HG03066 (cell line): ENCODE measurements at regions not wholly inside any gene's neighbourhood (a gene's known extent, or its start where the extent isn't known, plus 50 kb on each side); places are given as distances from the start of the nearest gene placed in this dataset.
"Not testable (repeated sequence)": the region's sequence is repeated elsewhere in the genome, so short reads cannot be mapped to it uniquely, and the experiment has no call there.

Source experiments
- ATAC-seq: cut with Tn5 transposase; IDR thresholded peaks from one replicate; pipeline ENCODE4 v1.9.1; 2021; ENCODE audit warnings: low read depth; ENCODE audit not compliant: unreplicated experiment

DNA sequence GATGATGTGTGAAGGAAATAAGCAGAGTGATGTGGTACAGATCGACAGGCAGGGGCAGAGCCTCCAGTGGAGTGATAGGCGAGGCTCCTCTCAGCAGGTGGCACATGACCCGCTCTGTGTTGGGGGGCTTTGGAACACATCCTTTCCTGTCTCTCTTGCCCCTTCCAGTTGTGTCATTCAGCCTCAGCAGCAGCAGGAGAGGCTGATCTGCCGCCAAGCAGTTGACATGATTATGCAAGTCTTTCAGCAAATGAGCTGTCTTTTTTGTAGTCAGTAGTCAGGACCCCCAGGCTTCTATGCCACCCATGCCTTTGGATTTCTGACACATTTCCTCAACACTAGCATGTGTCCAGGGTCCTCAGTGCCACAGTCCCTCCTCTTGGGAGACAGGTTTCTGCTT is 307.1 kb upstream of the C1orf174 start:
- no peak for ATAC-seq

DNA sequence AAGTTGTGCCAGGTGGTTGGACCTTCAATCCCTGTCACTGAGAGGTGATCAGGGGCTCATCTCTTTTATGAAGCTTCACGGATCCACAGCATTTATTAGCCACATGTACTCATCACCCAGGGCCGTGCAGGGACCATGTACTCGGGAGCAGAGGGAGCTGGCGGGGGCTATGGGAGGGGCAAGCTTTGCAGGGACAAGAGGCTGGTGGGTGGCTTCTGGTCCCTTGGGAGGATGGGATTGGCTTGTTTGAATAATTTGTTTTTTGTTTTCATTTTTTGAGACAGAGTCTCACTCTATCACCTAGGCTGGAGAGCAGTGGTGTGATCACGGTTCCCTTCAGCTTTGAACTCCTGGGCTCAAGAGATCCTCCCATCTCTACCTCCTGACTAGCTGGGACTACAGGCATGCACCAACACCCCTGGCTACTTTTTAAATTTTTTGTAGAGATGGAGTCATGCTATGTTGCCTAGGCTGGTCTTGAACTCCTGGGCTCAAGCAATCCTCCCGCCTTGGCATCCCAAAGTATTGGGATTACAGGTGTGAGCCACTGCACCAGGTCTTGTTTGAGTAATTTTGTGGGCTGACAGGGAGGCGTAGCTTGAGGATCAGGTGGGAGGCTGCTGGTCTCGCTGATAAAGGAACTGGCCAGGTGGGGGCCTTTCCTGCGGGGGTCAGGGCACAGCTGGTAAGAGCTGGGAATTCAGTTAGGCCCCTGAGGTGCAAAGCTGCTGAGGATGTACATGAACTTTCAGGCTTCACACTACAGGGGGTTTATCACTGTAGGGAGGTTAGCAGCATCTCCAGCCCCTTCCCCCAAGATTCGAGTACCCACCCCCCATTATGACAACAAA is 308.0 kb upstream of the C1orf174 start:
- no peak for ATAC-seq

DNA sequence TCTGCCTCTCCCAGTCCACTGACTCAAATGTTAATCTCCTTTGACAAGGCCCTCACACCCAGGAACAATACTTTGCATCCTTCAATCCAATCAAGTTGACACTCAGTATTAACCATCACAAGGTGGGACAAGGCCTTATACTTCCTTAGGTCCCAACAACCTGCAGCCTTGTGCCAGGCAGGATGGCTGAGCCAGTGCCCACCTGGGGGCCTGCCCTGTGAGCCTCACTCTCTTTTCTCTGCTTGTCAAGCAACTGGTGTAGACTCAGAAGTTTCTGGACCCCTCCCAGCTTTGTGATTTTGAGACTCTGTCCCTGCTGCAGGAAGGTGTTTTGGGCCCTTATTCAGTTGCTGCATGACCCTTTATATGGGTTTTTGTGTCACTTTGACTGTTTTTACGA is 310.0 kb upstream of the C1orf174 start:
- ATAC-seq = no peak

DNA sequence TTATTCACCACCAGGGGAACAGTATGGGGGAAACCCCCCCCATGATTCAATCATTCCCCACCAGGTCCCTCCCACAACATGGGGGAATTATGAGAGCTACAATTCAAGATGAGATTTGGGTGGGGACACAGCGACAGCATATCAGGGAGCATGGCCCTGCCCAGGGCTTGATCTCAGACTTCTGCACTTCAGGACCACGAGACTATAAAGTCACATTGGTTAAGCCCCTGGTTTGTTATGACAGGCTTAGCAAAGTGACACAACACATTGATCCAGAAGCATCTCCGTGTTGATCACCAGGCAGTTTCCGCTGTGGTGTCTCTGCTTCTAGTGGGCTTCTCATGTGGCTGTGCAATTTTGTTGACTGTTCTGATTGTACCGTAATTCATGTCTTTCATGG is 312.7 kb upstream of the C1orf174 start:
- ATAC-seq = no peak

DNA sequence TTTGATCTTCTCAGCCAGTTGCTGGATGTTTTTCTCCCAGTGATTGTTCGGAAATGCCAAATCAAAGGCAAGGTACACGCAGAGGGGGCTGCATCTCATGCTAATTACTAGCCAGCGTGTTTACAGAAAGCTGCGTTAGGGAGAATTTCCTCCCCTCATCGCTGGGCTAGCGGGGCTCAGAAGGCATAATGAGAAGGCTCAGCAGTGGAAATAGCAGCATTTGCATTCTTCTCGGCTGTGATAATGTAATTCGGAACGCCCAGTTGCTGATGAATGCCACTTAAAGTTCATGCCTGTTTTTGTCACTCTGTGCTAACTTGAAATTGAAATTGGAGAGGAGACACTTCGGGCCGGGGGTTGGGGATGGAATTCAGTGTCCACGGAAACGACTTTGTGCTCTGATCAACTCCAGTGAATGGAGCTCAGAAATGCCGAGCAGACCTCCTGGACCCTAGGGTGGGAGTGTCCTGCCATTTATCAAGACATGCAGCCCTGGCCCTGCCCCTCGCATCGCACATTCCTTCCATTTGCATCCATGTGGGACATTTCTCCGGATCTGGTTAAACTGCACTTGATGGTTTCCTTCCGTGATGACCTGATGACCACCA is 313.4 kb upstream of the C1orf174 start:
- ATAC-seq = no peak

DNA sequence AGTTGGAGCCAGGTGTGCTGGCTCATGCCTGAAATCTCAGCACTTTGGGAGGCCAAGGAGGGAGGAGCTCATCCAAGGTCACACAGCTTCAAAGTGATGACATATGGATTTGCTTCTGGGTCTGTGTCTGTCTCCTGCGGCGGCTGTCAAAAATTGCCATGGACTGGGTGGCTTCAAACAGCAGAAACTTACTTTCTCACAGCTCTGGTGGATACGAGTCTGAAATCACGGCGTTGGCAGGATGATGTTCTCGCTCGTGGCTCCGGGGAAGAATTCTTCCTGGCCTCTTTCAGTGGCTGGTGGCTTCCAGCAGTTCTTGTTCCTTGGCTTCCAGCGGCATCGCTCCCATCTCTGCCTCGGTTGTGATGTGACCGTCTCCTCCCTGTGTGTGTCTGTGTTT is 314.8 kb upstream of the C1orf174 start:
- ATAC-seq = no peak

DNA sequence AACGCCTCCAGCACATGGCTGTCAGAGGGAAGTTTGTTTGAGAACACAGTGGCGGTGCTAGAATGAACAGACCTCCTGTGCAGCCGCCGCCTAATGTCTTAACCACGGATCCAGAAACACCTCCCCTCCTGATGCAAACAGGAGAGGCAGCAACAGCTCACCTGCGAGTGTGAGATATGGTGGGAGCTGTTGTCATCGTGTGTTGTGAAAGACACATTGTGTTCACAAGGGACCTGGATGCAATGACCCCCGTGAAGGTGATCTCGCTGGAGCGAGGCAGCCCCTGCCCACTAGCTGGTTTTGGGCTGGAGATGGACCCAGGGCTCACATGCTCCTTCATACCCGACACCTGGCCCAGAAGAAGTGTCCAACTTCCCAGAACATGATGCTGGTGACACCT is 315.3 kb upstream of the C1orf174 start:
- no peak for ATAC-seq

DNA sequence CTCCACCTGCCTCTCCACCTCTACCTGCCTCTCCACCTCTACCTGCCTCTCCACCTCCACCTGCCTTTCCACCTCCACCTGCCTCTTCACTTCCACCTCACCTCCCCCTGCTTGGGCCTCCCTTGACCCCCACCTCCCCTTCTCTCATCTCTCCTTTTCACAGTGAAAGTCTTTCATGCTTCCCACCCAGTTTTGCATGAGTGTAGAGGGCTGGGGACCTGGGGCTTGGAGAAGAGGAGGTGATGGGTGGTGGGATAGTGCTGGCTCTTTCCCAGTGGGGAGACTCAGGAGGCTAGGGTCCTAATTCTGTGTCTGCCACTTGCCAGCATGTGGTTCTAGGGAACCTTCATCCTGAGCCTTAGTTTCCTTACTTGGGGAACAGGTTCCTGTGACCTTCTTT is 316.2 kb upstream of the C1orf174 start:
- no peak for ATAC-seq

DNA sequence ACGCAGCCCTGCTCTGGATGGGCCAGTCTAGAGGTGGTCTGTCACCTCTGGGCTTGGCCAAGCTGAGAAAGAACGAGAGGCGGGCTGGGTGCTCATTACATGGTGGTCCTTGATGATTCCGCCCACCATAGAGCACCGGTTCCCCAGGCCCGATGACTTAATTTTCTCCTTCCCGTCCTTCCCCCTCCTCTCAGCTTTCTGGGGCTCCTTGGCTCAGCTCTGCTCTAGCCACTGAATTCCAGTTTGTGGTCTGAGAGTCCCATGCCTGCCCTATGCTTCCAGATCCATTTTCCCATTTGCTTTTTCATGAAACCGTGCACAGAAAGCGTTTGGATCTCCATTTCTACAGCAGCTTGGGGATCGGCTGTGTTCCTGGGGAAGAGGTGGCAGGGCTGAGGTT is 318.5 kb upstream of the C1orf174 start:
- ATAC-seq = no peak

DNA sequence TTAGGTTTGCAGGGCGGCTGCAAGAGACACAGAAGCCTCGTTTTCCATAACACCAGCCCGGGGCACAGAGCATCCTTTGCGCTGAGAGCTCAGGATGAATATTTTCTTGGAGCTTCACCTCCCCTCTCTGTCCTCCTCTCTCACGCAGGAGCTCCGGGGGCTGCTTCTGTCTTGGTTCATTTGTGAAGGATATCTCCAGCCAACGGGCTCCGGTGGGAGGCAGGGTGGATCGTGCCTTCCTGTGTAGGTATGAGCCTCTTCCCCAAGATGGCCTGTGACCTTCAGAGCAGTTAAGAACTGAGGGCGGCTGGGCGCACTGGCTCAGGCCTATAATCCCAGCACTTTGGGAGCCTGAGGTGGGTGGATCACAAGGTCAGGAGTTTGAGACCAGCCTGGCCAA is 319.0 kb upstream of the C1orf174 start:
- no peak for ATAC-seq

DNA sequence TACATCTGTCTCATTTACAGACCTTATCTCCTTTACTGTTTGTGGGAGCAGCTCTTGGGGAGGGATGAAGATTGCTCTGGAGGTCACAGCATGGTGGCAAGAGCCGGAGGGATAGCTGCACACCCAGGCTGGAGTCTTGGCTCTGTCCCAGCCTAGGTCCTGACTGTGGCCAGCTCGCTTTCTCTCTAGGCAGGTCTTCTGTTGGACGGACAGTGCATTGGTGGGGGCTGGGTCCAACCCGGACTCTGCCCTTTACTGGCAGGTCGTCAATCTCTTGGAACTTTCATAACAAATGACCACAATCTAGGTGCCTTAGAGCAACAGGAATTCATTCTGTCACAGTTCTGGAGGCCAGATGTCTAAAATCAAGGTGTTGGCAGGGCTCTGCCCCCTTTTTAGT is 319.8 kb upstream of the C1orf174 start:
- ATAC-seq = no peak

DNA sequence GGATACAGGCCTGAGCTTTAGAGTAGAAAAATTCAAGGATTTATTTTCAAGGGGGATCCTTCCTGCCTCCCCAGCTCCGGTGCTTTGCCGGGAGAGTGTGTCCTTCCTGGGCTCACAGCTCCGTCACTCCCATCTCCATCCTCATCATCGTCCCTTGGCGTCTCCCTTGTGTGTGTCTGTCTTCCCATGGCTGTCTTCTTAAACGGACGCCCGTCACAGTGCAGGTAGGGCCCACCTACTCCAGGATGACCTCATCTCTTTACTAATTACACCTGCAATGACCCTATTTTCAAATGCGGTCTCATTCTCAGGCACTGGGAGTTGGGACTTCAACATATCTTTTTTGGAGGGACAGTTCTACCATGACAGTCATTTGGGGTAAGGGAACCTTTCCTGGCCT is 320.3 kb upstream of the C1orf174 start:
- ATAC-seq = no peak

DNA sequence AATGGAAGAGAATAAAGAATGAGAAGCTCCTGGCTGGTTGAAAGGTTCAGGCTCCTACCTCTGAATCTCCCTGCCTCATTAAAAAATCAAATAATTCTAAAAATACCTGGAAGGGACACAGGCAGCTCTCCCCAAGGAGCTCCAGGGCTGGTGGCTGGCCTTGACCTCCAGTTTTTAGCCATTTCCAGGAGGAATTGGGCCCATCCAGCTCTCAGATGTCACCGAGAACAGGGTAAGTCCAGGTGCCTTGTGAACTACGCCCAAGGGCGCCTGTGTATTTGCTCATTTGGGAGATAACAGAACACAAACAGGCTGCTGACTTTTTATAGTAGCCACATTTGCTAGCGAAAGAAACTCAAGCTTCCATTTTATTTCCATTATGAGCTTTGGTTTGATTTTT is 321.0 kb upstream of the C1orf174 start:
- ATAC-seq = no peak

DNA sequence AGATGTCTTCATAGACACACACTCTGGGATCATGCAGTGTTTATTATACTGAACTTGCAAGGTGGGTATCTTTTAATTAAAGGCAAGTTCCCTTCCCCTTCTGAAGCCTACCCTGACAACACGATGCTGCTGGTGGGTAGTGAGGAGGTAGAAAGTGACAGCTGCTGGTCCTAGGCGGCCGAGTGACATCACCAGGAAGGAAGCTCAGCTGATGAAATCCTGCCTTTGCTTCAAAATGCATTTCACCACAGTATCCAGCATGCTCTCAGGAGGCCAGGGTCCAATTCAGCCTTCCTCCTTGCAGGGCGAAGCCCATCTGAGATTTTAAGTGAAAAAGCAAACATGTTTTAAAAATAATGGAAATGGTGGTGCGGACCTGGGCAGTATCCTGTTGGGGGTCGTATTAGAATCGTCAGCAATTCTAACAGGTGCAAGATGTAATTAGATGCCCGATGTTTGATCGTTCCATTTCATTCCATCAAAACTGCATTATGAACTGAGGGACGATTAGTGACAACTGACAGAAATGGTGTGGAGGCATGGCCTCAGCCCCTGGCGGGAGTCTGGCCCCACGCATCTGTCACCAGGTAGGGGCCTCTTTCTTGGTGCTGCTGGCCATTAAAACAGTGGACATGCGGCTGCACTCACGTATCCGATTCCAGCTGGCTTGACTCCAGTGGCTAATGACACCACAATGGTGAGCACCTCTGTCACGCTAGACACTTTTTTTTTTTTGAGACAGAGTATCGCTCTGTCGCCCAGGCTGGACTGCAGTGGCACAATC is 324.8 kb upstream of the C1orf174 start:
- no peak for ATAC-seq

DNA sequence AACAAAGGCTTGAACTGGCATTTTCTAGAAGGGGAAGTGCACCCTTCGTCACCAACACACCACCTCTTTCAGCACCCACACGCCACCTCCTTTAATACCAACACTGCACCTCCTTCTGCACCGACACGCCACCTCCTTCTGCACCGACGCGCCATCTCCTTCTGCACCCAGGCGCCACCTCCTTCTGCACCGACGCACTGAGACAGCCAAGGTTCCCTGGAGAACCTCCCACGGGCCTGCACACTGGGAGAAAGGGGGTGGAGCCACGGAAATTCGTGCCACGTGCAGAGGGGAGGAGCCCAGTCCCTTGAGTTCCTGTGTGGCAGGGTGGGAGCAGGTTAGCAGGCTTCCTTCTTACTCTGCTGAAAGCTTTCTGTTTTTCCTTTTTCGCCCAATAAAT is 327.9 kb upstream of the C1orf174 start:
- no peak for ATAC-seq

DNA sequence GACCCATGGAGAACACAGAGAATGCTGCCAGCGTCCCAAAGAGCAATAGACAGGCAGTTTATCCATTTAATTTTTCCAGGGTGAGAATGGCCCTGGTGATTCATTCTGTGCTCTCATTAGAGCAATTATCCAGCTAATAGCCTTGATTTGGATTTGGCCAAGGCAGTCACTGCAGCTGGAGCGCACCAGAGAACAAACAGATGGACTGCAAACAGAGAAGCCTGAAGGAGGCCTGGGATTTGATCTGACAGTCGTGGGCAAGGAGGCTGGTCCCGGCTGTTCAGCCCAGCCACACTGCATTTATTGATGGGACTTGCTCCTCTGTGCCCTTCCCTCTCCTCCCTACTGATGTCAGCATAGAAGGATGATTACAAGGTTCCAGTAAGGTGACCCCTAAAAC is 353.9 kb upstream of the C1orf174 start:
- no peak for ATAC-seq

DNA sequence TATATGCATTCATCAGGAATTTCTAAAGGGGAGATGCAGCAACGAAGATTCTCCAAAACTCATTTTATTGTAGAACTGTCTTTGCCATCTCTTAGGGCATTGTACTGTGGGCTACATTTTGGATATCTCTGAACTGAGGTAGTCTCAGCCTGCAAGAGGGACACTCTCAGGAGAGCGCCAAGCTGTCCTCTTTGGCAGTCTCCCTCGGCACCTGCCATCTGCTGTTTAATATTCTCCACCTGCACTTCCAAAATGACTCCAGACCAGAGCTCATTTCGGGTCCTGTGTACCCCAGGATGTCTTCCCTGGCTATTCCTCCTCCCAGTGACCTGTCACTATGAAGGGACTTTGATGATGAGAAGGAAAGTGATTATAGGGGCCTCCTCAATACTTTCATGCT is 356.3 kb upstream of the C1orf174 start:
- ATAC-seq = no peak

DNA sequence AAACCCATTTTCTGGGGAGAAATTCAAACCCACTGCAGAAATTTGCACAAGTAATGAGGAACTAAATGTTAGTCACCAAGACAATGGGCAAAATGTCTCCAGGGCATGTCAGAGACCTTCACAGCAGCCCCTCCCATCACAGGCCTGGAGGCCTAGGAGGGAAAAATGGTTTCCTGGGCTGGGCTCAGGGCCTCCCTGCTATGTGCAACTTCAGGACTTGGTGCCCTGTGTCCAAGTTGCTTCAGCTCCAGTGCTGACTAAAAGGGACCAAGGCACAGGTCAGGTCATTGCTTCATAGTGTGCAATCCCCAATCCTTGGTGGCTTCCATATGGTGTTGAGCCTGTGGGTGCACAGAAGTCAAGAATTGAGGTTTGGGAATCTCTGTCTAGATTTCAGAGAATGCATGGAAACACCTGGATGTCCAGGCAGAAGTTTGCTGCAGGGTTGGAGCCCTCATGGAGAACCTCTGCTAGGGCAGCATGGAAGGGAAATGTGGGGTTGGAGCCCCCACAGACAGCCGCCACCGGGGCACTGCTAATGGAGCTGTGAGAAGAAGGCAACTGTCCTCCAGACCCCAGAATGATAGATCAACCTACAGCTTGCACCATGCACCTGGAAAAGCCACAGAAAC is 358.2 kb upstream of the C1orf174 start:
- not testable (repeated sequence) for ATAC-seq

DNA sequence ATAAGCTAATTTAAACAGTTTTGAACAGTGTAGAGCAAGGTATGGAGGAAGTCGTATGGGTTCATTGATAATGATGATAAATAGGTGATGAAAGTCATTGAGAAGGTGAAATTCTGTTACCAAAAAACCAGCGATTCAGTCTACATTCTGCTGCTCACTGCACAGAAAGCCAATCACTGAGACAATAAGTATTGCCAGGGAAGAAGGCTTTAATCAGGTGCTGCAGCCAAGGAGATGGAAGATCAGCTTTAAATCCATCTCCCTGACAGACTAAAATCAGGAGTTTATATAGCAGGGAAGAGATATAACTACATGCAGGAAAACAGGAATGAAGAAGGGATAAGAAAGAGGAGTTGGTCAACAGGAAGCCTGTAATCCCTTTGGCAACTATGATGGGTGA is 361.3 kb upstream of the C1orf174 start:
- no peak for ATAC-seq

DNA sequence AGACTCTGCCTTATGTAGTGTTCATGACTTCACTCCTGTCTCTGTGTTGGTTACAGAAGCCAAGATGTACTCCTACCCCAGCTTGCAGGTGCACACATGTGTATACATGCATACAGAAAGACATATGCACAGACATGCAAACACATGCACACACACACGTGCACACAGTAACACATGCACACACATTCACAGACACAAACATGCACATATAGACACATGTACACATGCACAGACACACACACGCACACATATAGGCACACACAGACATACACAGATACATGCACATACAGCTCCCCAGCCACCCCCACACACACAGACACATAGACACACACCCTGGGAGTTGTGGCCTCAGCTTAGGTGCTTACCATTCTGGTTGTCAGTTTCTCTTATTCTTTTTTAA is 362.6 kb upstream of the C1orf174 start:
- ATAC-seq = no peak

DNA sequence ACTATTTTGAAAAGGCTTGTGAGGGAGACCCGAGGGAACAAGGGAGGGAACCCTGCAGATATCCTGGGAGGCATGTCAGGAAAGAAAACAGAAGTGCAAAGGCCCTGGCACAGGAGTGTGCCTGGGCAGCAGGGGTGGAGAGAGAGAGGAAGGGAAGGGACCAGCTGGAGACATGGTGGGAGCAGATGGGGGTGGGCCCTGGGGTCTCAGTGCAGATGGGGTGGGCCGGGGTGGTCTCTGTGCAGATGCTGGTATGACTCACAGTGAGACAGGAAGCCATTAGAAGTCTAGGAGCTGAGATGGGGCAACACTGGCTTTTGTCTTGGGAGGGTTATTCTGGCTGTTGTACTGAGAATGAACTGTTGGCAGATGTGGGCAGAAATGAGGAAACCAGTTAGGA is 363.6 kb upstream of the C1orf174 start:
- no peak for ATAC-seq
